HG03064 (cell line): ENCODE measurements at regions not wholly inside any gene's neighbourhood (a gene's known extent, or its start where the extent isn't known, plus 50 kb on each side); places are given as distances from the start of the nearest gene placed in this dataset.
"Not testable (repeated sequence)": the region's sequence is repeated elsewhere in the genome, so short reads cannot be mapped to it uniquely, and the experiment has no call there.

ENCODE experiments used
- ATAC-seq: cut with Tn5 transposase; IDR thresholded peaks from one replicate; pipeline ENCODE4 v1.9.1; 2021; ENCODE audit warnings: low read depth; ENCODE audit not compliant: unreplicated experiment

GRCh38 chr1:196007763-196008162 lies 600.5 kb downstream of the KCNT2 start:
- ATAC-seq, result no peak

DNA sequence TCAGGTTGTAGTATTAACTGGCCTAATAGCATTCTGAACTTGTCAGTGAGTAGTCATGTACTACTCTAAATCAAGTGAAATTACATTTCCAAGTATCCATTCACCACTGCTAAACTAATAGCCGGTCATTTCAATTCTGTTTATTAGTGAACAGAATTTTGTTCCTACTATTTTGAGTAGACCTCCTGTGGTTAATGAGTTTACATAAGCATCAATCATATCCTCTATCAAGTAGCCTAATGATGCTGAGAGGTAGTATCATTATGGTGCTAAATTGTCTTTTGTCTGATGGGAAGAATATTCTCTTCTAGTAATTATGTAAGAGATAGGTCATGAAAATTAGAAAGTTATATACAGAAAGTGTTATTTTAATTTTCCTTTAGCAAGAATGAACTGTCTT lies 602.8 kb downstream of the KCNT2 start:
- no peak for ATAC-seq

DNA sequence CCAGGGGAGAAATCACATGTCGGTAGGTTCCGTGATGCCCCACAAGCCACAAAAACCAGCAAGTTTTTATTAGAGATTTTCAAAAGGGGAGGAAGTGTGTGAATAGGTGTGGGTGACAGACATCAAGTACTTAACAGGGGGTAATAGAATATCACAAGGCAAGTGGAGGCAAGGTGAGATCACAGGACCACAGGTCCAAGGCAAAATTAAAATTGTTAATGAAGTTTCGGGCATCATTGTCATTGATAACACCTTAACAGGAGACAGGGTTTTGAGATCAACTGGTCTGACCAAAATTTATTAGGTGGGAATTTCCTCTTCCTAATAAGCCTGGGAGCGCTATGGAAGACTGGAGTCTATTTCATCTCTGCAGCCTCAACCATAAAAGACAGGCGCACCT lies 603.9 kb downstream of the KCNT2 start:
- not testable (repeated sequence) for ATAC-seq

GRCh38 chr1:196002906-196003305 lies 605.3 kb downstream of the KCNT2 start:
- no peak for ATAC-seq

DNA sequence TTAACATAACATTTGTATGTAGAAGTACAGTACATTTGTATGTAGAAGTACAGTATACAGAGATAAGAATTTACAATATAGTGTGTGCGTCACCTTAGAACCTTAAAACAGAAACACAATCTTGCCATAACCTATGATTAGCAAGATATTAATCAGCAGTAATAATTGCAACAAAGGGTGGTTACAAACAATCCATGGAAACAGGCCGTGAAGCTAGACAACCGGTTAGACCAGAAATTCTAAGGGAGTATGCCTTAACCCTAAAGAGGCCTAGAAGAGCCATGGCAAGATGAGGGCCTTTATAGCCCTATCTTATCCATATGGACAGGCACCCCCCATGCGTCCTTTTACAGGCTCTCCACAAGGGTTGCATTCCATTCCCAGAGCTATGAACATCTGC lies 605.9 kb downstream of the KCNT2 start:
- ATAC-seq, result not testable (repeated sequence)

DNA sequence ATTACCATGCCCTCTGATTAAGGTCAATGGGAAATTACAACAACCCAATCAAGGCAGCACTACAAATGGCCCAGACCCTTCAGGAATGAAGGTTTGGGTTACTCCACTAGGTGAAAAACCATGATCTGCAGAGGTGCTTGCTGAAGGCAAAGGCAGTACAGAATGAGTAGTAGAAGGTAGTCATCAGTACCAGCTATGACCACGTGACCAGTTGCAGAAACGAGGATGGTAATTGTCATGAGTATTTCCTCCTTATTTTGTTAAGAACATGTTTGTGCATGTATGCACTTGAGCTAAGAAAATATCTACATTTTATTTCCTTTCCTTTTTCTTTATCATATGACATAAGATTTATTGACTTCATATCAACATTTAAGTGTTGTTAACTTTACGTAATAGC lies 607.1 kb downstream of the KCNT2 start:
- no peak for ATAC-seq

DNA sequence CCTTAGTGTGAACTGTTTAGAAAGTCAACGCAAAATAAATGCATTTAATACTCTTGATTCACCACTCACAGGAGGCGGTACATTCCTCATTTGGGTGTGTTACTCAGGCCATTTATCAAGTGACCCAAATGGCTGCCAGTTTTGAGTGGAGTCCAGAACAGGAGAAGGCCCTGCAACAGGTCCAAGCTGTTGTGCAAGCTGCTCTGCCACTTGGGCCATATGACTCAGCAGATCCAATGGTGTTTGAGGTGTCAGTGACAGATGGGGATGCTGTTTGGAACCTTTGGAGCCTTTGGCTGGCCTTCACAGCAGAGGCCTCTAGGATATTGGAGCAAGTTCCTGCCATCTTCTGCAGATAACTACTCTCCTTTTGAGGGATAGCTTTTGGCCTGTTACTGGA lies 609.2 kb downstream of the KCNT2 start:
- no peak for ATAC-seq

DNA sequence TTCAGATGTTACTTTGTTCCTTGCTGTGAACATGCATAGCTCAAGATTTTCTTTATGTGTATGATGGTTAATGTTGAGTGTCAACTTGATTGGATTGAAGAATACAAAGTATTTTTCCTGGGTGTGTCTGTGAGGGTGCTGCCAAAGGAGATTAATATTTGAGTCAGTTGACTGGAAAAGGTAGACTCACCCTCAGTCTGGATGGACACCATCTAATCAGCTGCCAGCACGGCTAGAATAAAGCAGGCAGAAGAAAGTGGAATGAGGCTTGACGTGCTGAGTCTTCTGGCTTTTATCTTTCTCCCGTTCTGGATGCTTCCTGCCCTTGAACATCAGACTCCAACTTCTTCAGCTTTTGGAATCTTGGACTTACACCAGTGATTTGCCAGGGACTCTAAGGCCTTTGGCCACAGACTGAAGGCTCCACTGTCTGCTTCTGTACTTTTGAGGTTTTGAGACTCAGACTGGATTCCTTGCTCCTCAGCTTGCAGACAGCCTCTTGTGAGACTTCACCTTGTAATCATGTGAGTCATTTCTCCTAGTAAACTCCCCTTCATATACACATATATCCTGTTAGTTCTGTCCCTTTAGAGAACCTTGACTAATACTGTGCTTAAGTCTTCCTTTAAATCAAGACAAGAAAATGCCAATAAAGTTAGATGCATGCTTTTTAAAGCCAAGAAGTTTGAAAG lies 626.6 kb downstream of the KCNT2 start:
- no peak for ATAC-seq

GRCh38 chr1:195979646-195980045 lies 628.6 kb downstream of the KCNT2 start:
- ATAC-seq, result no peak

GRCh38 chr1:195973311-195973904 lies 634.8 kb downstream of the KCNT2 start:
- no peak for ATAC-seq

DNA sequence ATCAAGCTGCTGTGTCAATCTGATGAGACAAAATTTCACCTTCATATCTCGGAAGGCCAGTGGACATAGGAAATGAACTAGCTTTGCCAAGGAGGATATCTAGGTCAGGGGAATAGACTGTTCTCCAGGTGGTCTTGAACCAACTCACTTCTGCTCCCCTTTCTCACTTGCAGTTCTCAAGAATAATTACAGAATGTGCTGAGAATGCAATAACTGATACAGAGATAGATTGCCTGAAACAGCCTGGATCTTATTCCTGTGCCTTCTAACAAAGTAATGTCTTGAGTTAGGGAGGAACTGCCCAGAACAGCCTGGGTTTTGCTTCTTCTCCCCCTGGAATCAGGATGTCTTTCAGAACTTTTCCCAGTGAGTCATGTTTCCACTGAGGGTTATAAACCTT lies 636.7 kb downstream of the KCNT2 start:
- no peak for ATAC-seq

DNA sequence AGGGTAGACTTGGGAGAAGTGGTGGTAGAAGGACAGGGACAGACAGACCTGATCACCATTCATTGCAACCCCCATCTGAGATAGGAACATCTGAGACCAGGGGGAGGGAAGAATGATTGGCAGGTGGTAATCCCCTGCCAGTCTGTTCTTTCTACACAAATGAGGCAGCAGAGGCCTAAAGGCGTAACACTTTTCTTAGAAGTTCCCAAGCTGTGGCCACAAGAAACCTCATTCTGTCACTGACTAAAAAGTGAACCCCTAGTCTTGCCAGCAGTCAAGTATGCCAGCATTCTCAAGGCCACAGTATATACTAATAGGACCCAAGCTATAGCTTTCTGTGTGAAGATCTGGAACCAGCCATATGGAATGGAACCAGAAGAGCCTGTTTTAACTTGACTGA lies 638.0 kb downstream of the KCNT2 start:
- no peak for ATAC-seq

- no peak for ATAC-seq
These were observed 642.8 kb downstream of the KCNT2 start for GRCh38 chr1:195965475-195965874.

- ATAC-seq, result no peak
These were observed 643.2 kb downstream of the KCNT2 start for GRCh38 chr1:195965036-195965435.

DNA sequence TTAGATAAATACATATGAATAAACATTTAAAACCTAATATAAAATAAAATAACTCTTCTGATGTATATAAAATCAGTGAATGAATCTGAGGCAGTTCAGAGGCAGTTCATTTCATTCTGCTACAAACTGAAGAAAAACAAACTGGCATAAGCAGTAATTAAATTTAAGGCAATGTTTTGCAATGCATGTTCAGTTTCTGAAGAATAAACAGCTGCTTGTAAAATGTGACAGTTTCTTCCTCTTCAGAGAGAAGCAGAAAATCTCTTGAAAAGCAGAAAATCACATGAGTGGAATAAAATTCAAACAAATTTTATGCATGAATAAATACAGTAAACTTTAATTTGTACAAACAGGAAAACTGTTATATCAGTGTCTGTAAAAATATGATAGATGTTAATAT lies 643.7 kb downstream of the KCNT2 start:
- ATAC-seq, result no peak

- no peak for ATAC-seq
These were observed 646.2 kb downstream of the KCNT2 start for GRCh38 chr1:195962051-195962450.

GRCh38 chr1:195960580-195960979 lies 647.7 kb downstream of the KCNT2 start:
- no peak for ATAC-seq

DNA sequence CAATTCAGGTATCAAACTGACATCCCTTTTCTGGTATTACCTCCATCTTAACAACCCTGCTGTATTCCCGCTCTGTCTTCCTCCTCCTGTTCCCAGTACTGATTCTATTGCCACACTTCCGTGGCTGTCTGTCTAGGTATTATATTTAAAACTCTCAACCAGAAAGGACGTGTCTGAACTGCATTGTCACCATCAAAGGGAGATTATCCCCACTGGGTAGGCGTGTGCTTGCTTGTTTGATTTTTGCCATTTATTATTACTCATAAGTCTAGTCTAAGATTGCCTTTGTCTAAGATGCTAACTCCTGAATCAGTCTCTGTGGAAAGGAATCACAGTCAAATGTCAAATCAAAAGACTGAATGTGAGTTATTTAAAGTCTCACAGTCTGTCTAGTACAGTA lies 650.1 kb downstream of the KCNT2 start:
- ATAC-seq, result no peak

- no peak for ATAC-seq
These were observed 651.4 kb downstream of the KCNT2 start for GRCh38 chr1:195956845-195957244.

GRCh38 chr1:195954848-195955247 lies 653.4 kb downstream of the KCNT2 start:
- ATAC-seq, result no peak

GRCh38 chr1:195951313-195951712 lies 656.9 kb downstream of the KCNT2 start:
- ATAC-seq, result no peak

DNA sequence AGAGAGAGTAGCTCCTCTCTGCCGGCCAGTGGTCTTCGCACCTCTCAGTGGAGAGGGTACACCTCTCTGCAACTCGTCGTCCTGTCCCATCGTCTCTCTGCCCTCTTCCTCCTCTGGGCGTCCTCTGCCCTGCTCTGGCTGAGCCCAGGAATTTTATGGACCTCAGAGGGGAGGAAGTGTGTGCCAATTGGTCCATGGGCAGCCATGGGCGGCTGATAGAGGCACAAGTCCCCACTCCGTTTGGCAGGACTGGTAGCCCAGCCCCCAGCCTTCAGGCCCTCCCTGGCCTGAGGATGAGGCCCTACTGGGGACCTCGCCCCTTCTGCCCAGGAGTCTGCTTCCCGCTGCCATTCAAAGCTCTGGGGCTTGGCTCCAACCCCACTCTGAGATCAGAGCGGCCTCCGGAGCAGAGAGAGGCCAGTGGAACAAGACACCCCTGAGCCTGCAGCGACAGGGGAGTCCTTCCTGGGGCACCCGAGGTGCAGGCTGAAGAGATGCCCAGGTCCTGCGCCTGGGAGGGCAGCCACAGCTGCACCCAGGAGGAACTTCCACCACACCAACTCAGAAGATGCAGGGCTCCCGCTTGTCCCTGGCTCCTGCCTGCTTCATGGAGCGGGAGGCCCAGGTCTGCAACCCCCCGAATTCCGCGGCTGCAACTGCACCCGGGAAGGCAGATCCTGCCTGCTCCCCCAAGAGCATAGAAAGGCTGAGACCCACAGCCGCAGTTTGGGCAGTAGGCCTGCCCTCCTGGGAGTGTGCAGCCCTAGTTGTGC lies 659.9 kb downstream of the KCNT2 start:
- ATAC-seq, result no peak
